Activated CD4-positive, alpha-beta T cell treated with anti-CD3 and anti-CD28 coated beads, Interleukin-2, amount 50 U/mL, for 4 hours (primary cell): ENCODE measurements at regions not wholly inside any gene's neighbourhood (a gene's known extent, or its start where the extent isn't known, plus 50 kb on each side); places are given as distances from the start of the nearest gene placed in this dataset.

Source experiments
- DNase-seq, 2 experiments: peaks; one replicate each; pipeline ENCODE4 v3.0.0-alpha.2; 2020

- no peak for DNase-seq
These were observed 144.7 kb upstream of the IER5L start for GRCh38 chr9:129322641-129323375.

DNA sequence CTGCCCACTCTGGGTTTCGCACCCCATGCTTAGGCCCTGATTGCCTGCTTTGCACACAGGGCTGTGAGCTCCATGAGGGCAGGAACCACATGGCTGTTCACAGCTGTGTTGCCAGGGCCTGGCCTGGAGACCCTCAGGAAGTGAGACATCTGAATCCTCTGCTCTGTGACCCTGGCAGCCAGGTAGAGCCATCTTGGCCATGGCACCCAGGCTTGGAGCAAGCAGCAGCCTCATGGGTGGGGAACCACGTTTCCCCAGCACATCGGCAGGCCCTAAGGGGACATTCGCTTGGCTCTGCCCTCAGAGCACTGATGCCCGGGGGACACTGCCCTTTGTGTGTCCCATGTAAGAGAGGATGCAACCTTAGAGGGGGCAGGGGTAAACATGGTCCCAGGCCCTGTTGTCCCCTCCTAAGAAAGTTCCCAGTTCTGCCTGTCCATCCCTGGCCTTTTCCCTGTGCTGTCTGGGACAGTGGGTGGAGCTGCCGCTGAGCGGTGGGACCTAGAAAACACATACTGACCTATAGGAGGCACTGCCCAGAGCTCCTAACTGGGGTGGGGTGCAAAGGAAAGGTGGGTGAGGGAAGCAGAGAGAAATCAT is 144.1 kb upstream of the IER5L start:
- no peak for DNase-seq

DNA sequence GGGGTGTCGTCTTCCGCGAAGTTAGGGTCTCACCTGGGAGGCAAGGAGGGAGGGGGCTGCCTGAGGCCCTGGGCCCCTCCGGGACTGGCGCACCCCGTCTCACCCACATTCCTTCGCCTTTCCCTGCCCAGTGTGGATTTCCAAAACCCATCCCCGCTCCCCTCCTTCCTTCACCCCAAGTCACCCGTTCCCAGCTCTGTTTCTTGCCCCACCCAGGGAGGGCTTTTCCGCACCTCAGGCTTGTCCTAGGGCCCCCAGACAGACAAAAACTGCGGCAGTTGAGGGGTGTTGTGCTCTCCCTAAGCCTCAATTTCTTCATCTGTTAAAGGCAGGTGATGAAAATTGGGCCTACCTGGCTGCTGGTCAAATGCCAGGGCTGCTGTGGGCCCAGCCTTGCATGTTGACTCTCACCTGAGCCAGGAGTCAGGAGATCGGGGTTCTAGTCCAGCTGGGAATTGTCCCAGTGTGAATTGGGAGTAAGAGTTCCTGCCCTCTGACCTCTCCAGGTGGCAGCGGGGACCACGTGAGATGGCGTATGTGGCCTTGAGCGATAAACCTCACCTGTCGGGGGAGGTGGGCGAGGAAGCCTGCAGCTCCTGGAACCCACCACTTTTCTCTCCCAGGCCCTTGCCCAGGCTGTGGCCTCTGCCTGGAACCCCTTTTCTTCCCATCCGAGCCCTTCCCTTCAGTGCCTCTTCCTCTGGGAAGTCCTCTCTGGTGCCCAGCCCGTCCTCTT is 143.4 kb upstream of the IER5L start:
- no peak for DNase-seq

- peak; percentile 35 for DNase-seq
These were observed 142.7 kb upstream of the IER5L start for GRCh38 chr9:129320575-129321285.

DNA sequence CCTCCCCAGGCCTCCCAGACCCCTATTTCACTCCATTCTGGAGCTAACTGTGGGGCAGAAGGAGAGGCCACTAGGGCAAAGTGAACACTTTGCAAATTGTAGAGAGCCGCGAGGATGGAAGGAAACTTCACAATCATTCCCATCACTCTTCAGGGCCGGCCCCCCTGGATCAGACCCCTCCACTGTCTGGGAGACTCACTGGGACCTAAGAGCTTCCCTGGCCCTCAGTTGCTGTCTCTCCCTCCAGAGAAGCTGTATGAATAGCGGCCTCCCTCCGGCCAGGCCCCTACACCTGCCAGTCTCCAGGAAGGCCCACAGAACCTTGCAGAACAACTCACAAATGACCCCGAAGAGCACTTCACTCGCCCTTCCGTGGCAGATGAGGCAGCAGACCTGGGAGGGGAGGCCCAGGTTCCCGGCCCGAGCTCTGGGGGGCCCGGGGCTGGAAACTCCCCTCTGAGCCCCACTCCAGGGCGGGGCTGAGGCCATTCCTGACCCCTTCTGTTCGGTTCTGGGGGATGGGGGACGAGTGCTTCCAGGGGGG is 141.9 kb upstream of the IER5L start:
- no peak for DNase-seq

DNA sequence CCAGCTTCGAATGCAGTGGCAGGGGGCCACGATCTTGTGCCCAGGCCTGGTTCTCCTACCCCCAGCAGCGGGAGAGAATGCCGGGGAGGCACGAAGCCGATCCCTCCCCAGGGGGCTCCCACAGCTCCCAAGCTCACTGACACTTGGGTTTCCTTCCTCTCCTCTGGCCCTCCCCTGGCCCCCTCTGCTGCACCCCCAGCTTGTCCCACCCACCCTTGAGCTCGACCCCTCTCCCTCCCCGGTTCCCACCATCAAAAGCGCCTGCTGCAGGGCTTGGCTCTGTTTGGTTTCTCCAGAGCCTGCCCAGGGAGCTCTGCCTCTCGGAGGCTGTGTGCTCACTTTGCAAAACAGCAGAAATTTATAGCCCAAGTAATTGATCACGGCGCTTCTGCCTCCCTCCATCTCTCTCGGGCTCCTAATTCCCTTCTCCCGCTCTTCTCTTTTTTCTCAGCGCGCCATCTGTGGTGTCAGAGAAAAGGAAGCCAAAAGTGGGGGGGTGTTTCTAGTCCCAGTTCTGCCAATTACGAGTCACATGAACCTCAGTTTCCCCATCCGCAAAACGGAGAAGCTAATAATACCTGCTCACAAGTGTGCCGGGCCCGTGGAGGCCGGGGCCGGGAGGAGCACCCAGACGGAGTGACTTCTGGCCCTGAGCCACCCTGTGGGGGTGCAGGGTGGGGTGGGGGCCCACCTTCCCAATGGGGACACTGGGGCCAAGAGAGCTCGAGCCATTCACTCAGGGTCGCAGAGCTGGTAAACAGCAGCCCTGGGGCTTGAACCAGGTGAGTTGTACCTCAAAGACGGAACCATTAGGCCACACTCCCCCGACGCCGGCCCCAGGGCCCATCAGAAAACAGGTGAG is 141.2 kb upstream of the IER5L start:
- no peak for DNase-seq

- no peak for DNase-seq
These were observed 140.3 kb upstream of the IER5L start for GRCh38 chr9:129318121-129319075.

DNA sequence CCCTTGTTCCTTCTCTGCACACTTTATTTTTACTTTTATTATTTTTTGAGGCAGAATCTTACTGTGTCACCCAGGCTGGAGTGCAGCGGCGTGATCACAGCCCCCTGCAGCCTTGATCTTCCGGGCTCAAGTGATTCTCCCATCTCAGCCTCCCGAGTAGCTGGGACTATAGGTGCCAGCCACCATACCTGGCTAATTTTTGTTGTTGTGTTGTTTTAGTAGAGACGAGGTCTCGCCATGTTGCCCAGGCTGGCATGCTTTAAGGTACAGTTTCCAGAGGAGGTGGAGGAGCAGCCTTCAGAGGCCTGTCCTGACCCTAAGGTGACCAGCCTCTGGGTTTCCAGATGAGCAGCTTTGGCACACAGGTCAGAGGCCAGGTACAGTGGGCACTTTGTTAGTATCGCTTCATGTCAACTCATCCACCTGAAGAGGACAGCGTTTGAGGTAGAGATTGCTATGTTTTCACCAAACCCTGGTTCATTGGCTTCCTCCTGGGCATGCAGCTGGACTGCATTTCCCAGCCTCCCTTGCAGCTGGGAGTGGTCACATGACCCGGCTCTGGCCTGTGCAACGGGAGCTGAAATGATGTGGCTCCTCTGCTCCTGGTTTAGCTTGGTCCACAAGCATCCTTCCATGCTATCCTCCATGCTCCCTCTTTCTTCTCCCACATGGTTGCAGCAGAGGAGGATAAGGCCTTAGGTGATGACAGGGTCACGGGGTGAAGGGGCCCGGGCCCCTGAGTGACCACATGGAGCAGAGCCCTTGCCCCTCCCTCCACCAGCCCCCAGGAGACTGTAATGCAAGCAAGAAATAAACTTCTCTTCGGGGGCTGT is 139.3 kb upstream of the IER5L start:
- DNase-seq: no peak

DNA sequence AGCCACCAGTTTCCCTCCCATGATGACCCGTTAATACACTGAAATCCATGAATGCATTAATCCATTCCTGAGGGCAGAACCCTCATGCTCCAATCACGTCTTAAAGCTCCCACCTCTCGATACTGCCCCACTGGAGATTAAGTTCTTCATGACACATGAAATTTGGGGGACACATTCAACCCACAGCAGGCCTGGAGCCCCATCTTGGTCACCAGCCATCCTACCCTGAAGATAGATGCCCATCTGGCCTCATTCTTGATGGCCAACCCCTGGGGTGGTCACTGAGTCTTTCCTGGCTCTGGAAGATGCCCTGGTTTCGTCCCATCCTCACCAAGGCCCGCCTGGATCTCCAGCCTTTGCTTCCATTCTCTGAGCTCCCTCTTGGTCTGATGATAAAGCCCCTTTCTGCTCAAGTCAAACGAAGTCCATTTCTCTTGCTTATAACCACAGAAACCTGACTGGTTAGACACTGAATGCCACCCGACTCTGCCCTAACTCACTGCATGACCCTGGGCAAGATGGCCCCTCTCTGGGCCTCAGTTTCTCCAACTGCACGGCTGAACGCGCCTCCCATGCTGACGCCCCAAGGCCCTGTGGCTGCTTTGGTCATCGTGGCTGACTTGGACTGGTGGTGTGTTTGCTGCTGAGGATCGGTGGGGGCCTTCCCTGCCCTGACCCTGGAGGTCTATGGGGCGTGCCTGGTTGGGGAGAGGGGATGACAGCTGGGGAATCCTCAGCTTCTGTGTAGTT is 138.4 kb upstream of the IER5L start:
- no peak for DNase-seq

GRCh38 chr9:129313331-129313955 is 135.4 kb upstream of the IER5L start:
- DNase-seq: no peak

GRCh38 chr9:129312251-129313122 is 134.4 kb upstream of the IER5L start:
- DNase-seq: no peak

DNA sequence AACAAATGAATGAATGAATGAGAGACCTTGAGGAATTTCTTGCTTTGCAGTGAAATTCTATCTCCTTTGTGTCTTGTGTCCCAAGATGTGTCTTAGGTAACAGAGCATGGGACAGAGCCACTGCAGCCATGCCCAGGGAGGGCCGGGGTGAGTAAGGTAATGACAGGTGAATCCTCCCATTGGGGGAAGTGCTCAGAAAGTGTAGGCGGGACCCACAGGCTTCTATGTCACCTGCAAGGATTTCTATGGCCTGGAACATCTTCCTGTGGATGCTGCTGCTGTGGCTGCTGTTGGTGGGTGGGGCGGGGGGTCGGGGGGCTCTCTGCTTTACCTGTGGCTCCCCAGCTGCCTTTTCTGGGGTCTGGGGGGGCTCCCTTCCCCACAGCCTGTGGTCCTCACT is 133.6 kb upstream of the IER5L start:
- no peak for DNase-seq

DNA sequence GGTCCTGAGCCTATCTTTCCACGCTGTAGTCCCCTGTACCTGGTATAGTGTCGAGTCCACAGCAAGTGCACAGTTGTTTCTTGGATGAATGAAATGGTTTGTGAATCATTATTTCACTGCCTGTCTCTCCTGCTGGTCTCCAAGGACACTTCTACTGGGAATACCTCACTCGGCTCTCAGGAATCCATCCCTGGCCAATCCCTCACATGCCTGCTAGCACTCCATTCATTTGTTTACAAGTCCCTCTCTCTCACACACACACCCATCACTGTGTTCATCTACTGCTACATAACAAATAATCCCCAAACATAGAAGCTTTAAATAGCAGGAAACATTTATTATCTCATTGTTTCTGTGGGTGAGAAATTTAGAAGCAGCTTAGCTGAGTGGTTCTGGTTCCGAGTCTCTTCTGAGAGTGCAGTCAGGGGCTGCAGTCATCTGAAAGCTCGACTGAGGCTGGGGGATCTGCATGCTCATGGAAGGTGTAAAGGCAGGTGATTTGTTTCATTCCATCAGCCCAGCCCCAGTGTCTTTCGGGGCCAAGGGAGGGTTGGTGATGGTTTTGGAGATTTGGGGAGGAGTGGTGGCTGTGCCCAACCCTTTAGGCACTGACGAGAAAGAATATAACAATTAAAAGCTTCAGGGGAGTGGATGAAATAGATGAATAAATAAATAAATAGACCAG is 132.7 kb upstream of the IER5L start:
- DNase-seq: no peak

GRCh38 chr9:129309906-129310305 is 131.8 kb upstream of the IER5L start:
- DNase-seq: no peak

DNA sequence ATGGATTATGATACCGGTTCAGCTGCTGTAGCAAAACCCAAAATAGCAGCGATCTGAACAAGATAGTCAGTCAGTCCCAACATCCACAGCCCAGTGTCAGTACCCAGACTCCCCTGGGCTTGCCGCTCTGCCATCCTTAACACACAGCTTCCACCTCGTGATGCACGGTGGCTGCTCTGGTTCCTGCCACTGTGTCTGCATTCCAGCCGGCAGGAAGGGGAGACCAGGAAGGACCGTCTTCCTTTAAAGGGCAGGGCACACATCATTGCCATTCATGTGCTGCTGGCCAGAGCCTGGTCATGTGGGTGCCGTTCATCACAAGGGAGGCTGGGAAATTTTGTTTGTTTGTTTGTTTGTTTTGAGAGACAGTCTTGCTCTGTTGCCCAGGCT is 131.0 kb upstream of the IER5L start:
- no peak for DNase-seq

GRCh38 chr9:129307227-129307970 is 129.3 kb upstream of the IER5L start:
- no peak for DNase-seq
